Smooth muscle cell (in vitro differentiated cells): ENCODE measurements at regions not wholly inside any gene's neighbourhood (a gene's known extent, or its start where the extent isn't known, plus 50 kb on each side); places are given as distances from the start of the nearest gene placed in this dataset.
A peak's percentile ranks its signal among the peaks of the same experiment; 100 is the strongest.

Source experiments
- DNase-seq: peaks from one replicate; lab custom pipeline; 2025; ENCODE audit not compliant: unreplicated experiment; lab: John Stamatoyannopoulos, UW
- H2AFZ ChIP-seq: fragments of 200-600 bp; sonication (generic); 2 replicates; pipeline ENCODE4 v1.6.0; 2016; ENCODE audit warnings: antibody characterized with exemption, low read depth, mild to moderate bottlenecking
- H3F3A ChIP-seq: fragments of 200-600 bp; sonication (generic); 2 replicates; pipeline ENCODE4 v1.6.0; 2017; ENCODE audit warnings: antibody characterized with exemption, low read depth
- H3K27ac ChIP-seq: fragments of 200-600 bp; sonication (generic); 2 replicates; pipeline ENCODE4 v1.5.1; 2016; ENCODE audit warnings: low read depth, mild to moderate bottlenecking
- H3K27me3 ChIP-seq: fragments of 200-600 bp; sonication (generic); 2 replicates; pipeline ENCODE4 v1.6.1; 2016; ENCODE audit warnings: low read depth, mild to moderate bottlenecking
- H3K36me3 ChIP-seq: fragments of 200-600 bp; sonication (generic); 2 replicates; pipeline ENCODE4 v1.5.1; 2016; ENCODE audit warnings: low read depth
- H3K4me1 ChIP-seq: fragments of 200-600 bp; sonication (generic); 2 replicates; pipeline ENCODE4 v1.5.1; 2016; ENCODE audit warnings: low read depth
- H3K4me2 ChIP-seq: fragments of 200-600 bp; sonication (generic); 2 replicates; pipeline ENCODE4 v1.6.0; 2016; ENCODE audit warnings: mild to moderate bottlenecking
- H3K4me3 ChIP-seq: fragments of 200-600 bp; sonication (generic); 2 replicates; pipeline ENCODE4 v1.5.1; 2016; ENCODE audit warnings: mild to moderate bottlenecking
- H3K79me2 ChIP-seq: fragments of 200-600 bp; sonication (generic); 2 replicates; pipeline ENCODE4 v1.6.0; 2016; ENCODE audit warnings: low read depth, mild to moderate bottlenecking
- H3K9ac ChIP-seq: fragments of 200-600 bp; sonication (generic); 2 replicates; pipeline ENCODE4 v1.6.0; 2016; ENCODE audit warnings: low read depth
- H3K9me3 ChIP-seq: fragments of 200-600 bp; sonication (generic); replicated peaks from 2 replicates; pipeline ENCODE4 v1.5.1; 2016; ENCODE audit warnings: low read depth
- H4K20me1 ChIP-seq: fragments of 200-600 bp; sonication (generic); 2 replicates; pipeline ENCODE4 v1.6.0; 2016; ENCODE audit warnings: low read depth
- CTCF ChIP-seq: fragments of 200-600 bp; sonication (generic); IDR thresholded peaks from 2 replicates; pipeline ENCODE4 v1.5.1; 2017; ENCODE audit warnings: borderline replicate concordance, mild to moderate bottlenecking, antibody characterized with exemption; ENCODE audit not compliant: insufficient read depth, poor library complexity, severe bottlenecking
- WGBS: methylation state at CpG from one replicate; pipeline ENCODE4 v1.1.7; 2016; ENCODE audit warnings: low lambda C conversion rate; 5-methylcytosine and 5-hydroxymethylcytosine counted together

- Histone ChIP-seq H4K20me1 (no peaks in the 10 kb centered on the region), H3K9ac (peak overlapping the region; percentile 99), H3K27ac (peak overlapping the region; percentile 100), H3K36me3 (no peaks in the 10 kb centered on the region), H3F3A (peaks cover 15% of the 10 kb centered on the region), H3K4me1 (peaks cover 30% of the 10 kb centered on the region), H3K79me2 (no peaks in the 10 kb centered on the region), H3K27me3 (no peaks in the 10 kb centered on the region), H3K4me2 (peak overlapping the region; percentile 90), H2AFZ (peak overlapping the region; percentile 57), H3K4me3 (no peak overlapping the region), H3K9me3 (no peaks in the 10 kb centered on the region)
- no peak for DNase-seq
- TF ChIP-seq CTCF, result no peak
- 59% methylated on average over 4 of the region's 4 CpGs for WGBS
Observed at GRCh38 chr20:53827292-53828087, 233.9 kb upstream of the ZNF217 start.

GRCh38 chr20:53826597-53827291 lies 233.1 kb upstream of the ZNF217 start:
- Histone ChIP-seq H3K79me2 (no peaks in the 10 kb centered on the region), H2AFZ (peak overlapping the region; percentile 57), H3K4me2 (no peak overlapping the region), H3K9me3 (no peaks in the 10 kb centered on the region), H3K36me3 (no peaks in the 10 kb centered on the region), H3K4me3 (no peak overlapping the region), H3K27me3 (no peaks in the 10 kb centered on the region), H3K27ac (peak overlapping the region; percentile 100), H3K9ac (no peak overlapping the region), H3F3A (peaks cover 15% of the 10 kb centered on the region), H4K20me1 (no peaks in the 10 kb centered on the region), H3K4me1 (peaks cover 30% of the 10 kb centered on the region)
- no peak for TF ChIP-seq CTCF
- no peak for DNase-seq
- 92% methylated on average over 5 of the region's 5 CpGs for WGBS

- H3K27me3 ChIP-seq, result no peaks in the 10 kb centered on the region
- 87% methylated on average over 2 of the region's 2 CpGs for WGBS
- no peak for TF ChIP-seq CTCF
- H3K27ac ChIP-seq, result no peak overlapping the region
- H3K4me1 ChIP-seq, result peaks cover 30% of the 10 kb centered on the region
- H2AFZ ChIP-seq, result no peak overlapping the region
- H3K36me3 ChIP-seq, result no peaks in the 10 kb centered on the region
- H3K4me2 ChIP-seq, result no peak overlapping the region
- no peak overlapping the region for H3K9ac ChIP-seq
- H3K79me2 ChIP-seq, result no peaks in the 10 kb centered on the region
- no peak overlapping the region for H3K4me3 ChIP-seq
- H3K9me3 ChIP-seq, result no peaks in the 10 kb centered on the region
- no peaks in the 10 kb centered on the region for H4K20me1 ChIP-seq
- peaks cover 15% of the 10 kb centered on the region for H3F3A ChIP-seq
- no peak for DNase-seq
Observed at GRCh38 chr20:53826090-53826489, 232.5 kb upstream of the ZNF217 start.
